Stimulated activated CD4-positive, alpha-beta T cell treated with anti-CD3 and anti-CD28 coated beads, Interleukin-2, amount 100 ng/mL, for 48 hours (primary cell): ENCODE measurements at regions not wholly inside any gene's neighbourhood (a gene's known extent, or its start where the extent isn't known, plus 50 kb on each side); places are given as distances from the start of the nearest gene placed in this dataset.

Experiments
- DNase-seq, 2 donors: peaks; one replicate each; pipeline ENCODE4 v3.0.0-alpha.2; 2020

- DNase-seq = peak; percentile 28 to 48
Observed at GRCh38 chr1:55375617-55376258, 160.6 kb upstream of the USP24 start.

- no peak for DNase-seq
Observed at GRCh38 chr1:55374801-55375616, 159.8 kb upstream of the USP24 start.

- no peak for DNase-seq
Observed at GRCh38 chr1:55374216-55374615, 159.1 kb upstream of the USP24 start.

- no peak for DNase-seq
Observed at GRCh38 chr1:55369474-55369873, 154.3 kb upstream of the USP24 start.

GRCh38 chr1:55368698-55369097 is 153.5 kb upstream of the USP24 start:
- no peak for DNase-seq

GRCh38 chr1:55367273-55367672 is 152.1 kb upstream of the USP24 start:
- no peak for DNase-seq

- no peak for DNase-seq
Observed at GRCh38 chr1:55364216-55364615, 149.1 kb upstream of the USP24 start.

- DNase-seq = no peak
Observed at GRCh38 chr1:55363268-55363667, 148.1 kb upstream of the USP24 start.

GRCh38 chr1:55362558-55362957 is 147.4 kb upstream of the USP24 start:
- no peak for DNase-seq

- no peak for DNase-seq
Observed at GRCh38 chr1:55359611-55360010, 144.4 kb upstream of the USP24 start.

- no peak for DNase-seq
Observed at GRCh38 chr1:55358581-55358980, 143.4 kb upstream of the USP24 start.

GRCh38 chr1:55355549-55355948 is 140.4 kb upstream of the USP24 start:
- DNase-seq = no peak

- no peak for DNase-seq
Observed at GRCh38 chr1:55353707-55354620, 138.8 kb upstream of the USP24 start.

GRCh38 chr1:55352811-55353180 is 137.6 kb upstream of the USP24 start:
- no peak for DNase-seq

- no peak for DNase-seq
Observed at GRCh38 chr1:55352080-55352810, 137.1 kb upstream of the USP24 start.

GRCh38 chr1:55348356-55348755 is 133.2 kb upstream of the USP24 start:
- no peak for DNase-seq

- DNase-seq = no peak
Observed at GRCh38 chr1:55347866-55348265, 132.7 kb upstream of the USP24 start.

GRCh38 chr1:55347041-55347440 is 131.9 kb upstream of the USP24 start:
- no peak for DNase-seq

GRCh38 chr1:55346586-55346985 is 131.4 kb upstream of the USP24 start:
- DNase-seq = no peak

GRCh38 chr1:55339681-55340080 is 124.5 kb upstream of the USP24 start:
- no peak for DNase-seq

GRCh38 chr1:55338448-55338820 is 123.3 kb upstream of the USP24 start:
- no peak for DNase-seq

GRCh38 chr1:55337801-55338447 is 122.8 kb upstream of the USP24 start:
- peak in 1 of 2 donors; percentile 8 for DNase-seq
